A673 (cell line): ENCODE measurements at regions not wholly inside any gene's neighbourhood (a gene's known extent, or its start where the extent isn't known, plus 50 kb on each side); places are given as distances from the start of the nearest gene placed in this dataset.

ENCODE experiments used
- BruUV-seq: library from RNA; stranded (reverse); fragments of 400-500 nt; replicated peaks from 2 replicates; lab custom pipeline; 2021; lab: Mats Ljungman, UMichigan
- CTCF ChIA-PET: fragments of 300-600 bp; sonication (Branson Sonifier 250); formaldehyde crosslinking; loops from one replicate; lab custom pipeline; 2022; ENCODE audit warnings: antibody characterized with exemption; lab: Charles Lee
- POLR2A ChIA-PET: fragments of 300-600 bp; sonication (Branson Sonifier 250); formaldehyde crosslinking; loops from one replicate; lab custom pipeline; 2022; ENCODE audit warnings: antibody characterized with exemption; ENCODE audit not compliant: low non-redundant PET; lab: Charles Lee
- DNase-seq: peaks from one replicate; pipeline ENCODE4 v3.0.0-alpha.2; 2015; ENCODE audit warnings: low spot score
- H3K27ac ChIP-seq: fragments of 200-600 bp; sonication (generic); 2 replicates; pipeline ENCODE4 v1.5.1; 2016; ENCODE audit warnings: mixed run types, low read depth, mild to moderate bottlenecking, mixed read lengths, antibody characterized with exemption, low read length; ENCODE audit not compliant: poor library complexity, severe bottlenecking
- H3K27me3 ChIP-seq: fragments of 200-600 bp; sonication (generic); replicated peaks from 2 replicates; pipeline ENCODE4 v1.6.1; 2017; ENCODE audit warnings: mixed run types, low read depth, mild to moderate bottlenecking, mixed read lengths, antibody characterized with exemption, low read length; ENCODE audit not compliant: insufficient read depth, poor library complexity
- H3K36me3 ChIP-seq: fragments of 200-600 bp; sonication (generic); 2 replicates; pipeline ENCODE4 v1.6.1; 2016; ENCODE audit warnings: mixed run types, mild to moderate bottlenecking, mixed read lengths, antibody characterized with exemption, low read length; ENCODE audit not compliant: insufficient read depth, poor library complexity, severe bottlenecking
- H3K4me1 ChIP-seq: fragments of 200-600 bp; sonication (generic); 2 replicates; pipeline ENCODE4 v1.6.1; 2017; ENCODE audit warnings: mixed run types, mild to moderate bottlenecking, mixed read lengths, antibody characterized with exemption, low read length; ENCODE audit not compliant: insufficient read depth, poor library complexity, severe bottlenecking
- H3K4me3 ChIP-seq: fragments of 200-600 bp; sonication (generic); 2 replicates; pipeline ENCODE4 v1.5.1; 2016; ENCODE audit warnings: low read depth, mixed run types, mild to moderate bottlenecking, mixed read lengths, low read length; ENCODE audit not compliant: poor library complexity, severe bottlenecking
- H3K9me3 ChIP-seq: fragments of 200-600 bp; sonication (generic); 2 replicates; pipeline ENCODE4 v1.6.1; 2016; ENCODE audit warnings: mixed run types, low read depth, mild to moderate bottlenecking, mixed read lengths, antibody characterized with exemption, low read length; ENCODE audit not compliant: poor library complexity, severe bottlenecking
- CTCF ChIP-seq: fragments of 300-800, 200-600 bp; sonication (generic); conservative IDR thresholded peaks from 2 replicates; pipeline ENCODE4 v1.5.1; 2017; ENCODE audit warnings: low read depth, mild to moderate bottlenecking, antibody characterized with exemption, low read length, moderate library complexity, mixed read lengths
- EZH2 ChIP-seq: fragments of 200-600 bp; sonication (generic); IDR thresholded peaks from 2 replicates; pipeline ENCODE4 v1.6.1; 2017; ENCODE audit warnings: borderline replicate concordance, low read depth, mild to moderate bottlenecking, mixed read lengths, antibody characterized with exemption, low read length; ENCODE audit not compliant: poor library complexity, severe bottlenecking
- intact Hi-C: fragments of 100-400 bp; cut with micrococcal nuclease; formaldehyde crosslinking; loops from one replicate; pipeline ENCODE4 v1.10.0; 2022; ENCODE audit not compliant: unreplicated experiment

- no peaks in the 10 kb centered on the region for H3K4me1 ChIP-seq
- TF ChIP-seq EZH2 (no peak), CTCF (no peak)
- H3K4me3 ChIP-seq: no peak overlapping the region
- H3K36me3 ChIP-seq: no peaks in the 10 kb centered on the region
- ChIA-PET CTCF (no interaction called here), POLR2A (no interaction called here)
- peaks cover 24% of the 10 kb centered on the region for H3K27me3 ChIP-seq
- BruUV-seq: no TSS peak
- H3K9me3 ChIP-seq: no peaks in the 10 kb centered on the region
- intact Hi-C loops: no loop called here
- no peak for DNase-seq
- no peak overlapping the region for H3K27ac ChIP-seq
Measured at GRCh38 chr17:73831699-73832098, 187.5 kb upstream of the SDK2 start.

DNA sequence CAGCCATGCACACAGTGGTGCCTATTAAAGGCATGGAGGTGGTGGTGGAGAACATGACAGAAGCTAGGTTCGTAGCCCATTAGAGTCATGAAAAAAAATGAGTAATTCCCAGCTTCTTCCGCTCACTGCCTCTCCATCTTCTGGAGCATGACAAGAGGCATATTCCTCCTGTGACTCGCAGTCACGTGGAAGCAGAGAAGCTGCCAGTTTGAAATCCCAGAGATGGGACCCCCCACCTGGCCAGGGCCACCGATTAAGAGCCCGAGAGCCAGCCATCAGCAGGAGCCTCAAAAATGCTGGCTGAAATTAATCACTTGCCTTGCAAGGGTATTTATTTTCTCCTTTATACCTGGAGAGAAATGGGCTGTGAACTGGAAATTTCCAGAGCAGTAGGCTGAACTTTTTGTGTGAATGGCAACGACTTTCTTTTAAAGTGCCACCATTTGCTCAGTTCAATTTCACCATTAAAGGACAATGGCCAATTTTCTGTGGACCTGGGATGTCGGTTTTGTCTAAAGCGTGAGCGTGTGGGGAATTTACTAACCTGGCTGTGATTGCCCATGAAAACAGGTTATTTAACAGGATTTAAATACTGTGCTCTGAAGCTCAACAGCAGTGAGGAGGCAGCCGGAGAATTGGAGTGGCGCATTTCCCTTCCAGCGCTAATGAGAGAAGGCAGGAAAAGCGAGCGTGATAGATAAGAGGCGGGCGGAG is 189.7 kb upstream of the SDK2 start:
- intact Hi-C loops: no loop called here
- Histone ChIP-seq H3K4me1 (no peaks in the 10 kb centered on the region), H3K4me3 (no peak overlapping the region), H3K9me3 (no peaks in the 10 kb centered on the region), H3K27me3 (peaks cover 24% of the 10 kb centered on the region), H3K27ac (no peak overlapping the region), H3K36me3 (no peaks in the 10 kb centered on the region)
- CTCF ChIA-PET: interaction anchor here (0.6 kb wide), 1 partner anchor 78 kb away, joined by 4 read pairs; no protein-coding TSS in a partner anchor
- POLR2A ChIA-PET: no interaction called here
- TF ChIP-seq EZH2 (no peak), CTCF (no peak)
- peak; percentile 28 for DNase-seq
- no TSS peak for BruUV-seq

DNA sequence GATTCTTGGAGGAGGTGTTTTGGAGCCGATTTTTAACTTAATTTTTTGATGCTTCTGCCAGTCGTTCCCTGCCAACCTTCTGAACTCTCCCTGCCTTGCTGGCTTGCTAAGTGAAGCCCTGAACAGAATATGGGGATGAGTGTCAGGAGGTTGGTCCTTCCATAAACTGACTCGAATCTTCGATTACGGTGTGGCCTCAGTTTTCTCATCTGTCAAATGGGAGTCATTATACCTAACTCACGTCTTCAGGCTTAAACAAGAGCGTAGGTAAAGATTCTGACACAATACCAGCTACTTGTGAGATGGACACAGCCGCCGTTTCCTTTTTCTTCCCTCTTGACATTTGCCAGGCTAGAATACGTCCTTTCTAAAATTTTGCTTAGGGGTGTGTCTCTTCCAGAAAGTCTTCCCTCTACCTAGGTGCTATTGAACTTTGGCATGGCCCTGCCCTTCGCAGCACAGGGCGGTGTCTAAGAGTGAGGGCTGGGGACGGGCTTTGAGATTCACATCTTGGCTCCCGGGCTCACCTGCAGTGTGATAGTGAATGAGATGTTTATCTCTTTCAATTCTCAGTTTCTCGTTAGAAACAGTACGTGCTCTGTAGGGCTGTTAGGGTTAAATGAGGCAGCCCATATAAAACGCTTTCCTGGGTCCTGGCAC is 190.6 kb upstream of the SDK2 start:
- no TSS peak for BruUV-seq
- no peak overlapping the region for H3K4me3 ChIP-seq
- DNase-seq: no peak
- no peak for TF ChIP-seq CTCF
- no peak for TF ChIP-seq EZH2
- H3K27ac ChIP-seq: no peak overlapping the region
- H3K27me3 ChIP-seq: peaks cover 24% of the 10 kb centered on the region
- no peaks in the 10 kb centered on the region for H3K36me3 ChIP-seq
- no peaks in the 10 kb centered on the region for H3K4me1 ChIP-seq
- H3K9me3 ChIP-seq: no peaks in the 10 kb centered on the region
- ChIA-PET POLR2A (no interaction called here), CTCF (no interaction called here)
- intact Hi-C loops: no loop called here
